ENCODE measurements at regions not wholly inside any gene's neighbourhood (a gene's known extent, or its start where the extent isn't known, plus 50 kb on each side); places are given as distances from the start of the nearest gene placed in this dataset.

DNA sequence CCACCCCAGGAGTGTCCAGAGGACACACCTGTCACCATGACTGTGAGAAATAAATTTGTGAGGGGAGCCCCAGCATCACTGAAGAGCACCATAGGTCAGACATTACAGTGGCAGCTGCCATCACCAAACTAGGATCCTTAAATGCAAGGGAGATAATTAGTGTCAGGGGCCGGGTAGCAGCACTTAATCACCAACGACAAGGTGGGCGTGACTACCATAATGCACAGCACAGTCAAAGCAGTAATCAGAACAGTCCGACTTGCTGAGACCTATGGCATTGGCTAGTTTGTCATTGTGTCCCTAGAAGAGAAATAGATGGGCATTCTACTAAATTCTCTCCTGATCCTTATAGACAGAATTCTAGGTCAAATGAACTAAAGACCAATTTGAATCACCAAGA, 856.7 kb upstream of the GOT2 start:
- TF ChIP-seq, protein P1, sequence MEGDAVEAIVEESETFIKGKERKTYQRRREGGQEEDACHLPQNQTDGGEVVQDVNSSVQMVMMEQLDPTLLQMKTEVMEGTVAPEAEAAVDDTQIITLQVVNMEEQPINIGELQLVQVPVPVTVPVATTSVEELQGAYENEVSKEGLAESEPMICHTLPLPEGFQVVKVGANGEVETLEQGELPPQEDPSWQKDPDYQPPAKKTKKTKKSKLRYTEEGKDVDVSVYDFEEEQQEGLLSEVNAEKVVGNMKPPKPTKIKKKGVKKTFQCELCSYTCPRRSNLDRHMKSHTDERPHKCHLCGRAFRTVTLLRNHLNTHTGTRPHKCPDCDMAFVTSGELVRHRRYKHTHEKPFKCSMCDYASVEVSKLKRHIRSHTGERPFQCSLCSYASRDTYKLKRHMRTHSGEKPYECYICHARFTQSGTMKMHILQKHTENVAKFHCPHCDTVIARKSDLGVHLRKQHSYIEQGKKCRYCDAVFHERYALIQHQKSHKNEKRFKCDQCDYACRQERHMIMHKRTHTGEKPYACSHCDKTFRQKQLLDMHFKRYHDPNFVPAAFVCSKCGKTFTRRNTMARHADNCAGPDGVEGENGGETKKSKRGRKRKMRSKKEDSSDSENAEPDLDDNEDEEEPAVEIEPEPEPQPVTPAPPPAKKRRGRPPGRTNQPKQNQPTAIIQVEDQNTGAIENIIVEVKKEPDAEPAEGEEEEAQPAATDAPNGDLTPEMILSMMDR (IDR thresholded peaks at IDR 0.05) = no peak
- TF ChIP-seq SIN3A (IDR thresholded peaks at IDR 0.05; ENCODE audit: borderline replicate concordance, insufficient read depth, low read depth, low read length) = no peak
- no peak for TF ChIP-seq TCF7L2 (IDR thresholded peaks at IDR 0.05; ENCODE audit: low read depth, low read length)
- TF ChIP-seq, protein P2, sequence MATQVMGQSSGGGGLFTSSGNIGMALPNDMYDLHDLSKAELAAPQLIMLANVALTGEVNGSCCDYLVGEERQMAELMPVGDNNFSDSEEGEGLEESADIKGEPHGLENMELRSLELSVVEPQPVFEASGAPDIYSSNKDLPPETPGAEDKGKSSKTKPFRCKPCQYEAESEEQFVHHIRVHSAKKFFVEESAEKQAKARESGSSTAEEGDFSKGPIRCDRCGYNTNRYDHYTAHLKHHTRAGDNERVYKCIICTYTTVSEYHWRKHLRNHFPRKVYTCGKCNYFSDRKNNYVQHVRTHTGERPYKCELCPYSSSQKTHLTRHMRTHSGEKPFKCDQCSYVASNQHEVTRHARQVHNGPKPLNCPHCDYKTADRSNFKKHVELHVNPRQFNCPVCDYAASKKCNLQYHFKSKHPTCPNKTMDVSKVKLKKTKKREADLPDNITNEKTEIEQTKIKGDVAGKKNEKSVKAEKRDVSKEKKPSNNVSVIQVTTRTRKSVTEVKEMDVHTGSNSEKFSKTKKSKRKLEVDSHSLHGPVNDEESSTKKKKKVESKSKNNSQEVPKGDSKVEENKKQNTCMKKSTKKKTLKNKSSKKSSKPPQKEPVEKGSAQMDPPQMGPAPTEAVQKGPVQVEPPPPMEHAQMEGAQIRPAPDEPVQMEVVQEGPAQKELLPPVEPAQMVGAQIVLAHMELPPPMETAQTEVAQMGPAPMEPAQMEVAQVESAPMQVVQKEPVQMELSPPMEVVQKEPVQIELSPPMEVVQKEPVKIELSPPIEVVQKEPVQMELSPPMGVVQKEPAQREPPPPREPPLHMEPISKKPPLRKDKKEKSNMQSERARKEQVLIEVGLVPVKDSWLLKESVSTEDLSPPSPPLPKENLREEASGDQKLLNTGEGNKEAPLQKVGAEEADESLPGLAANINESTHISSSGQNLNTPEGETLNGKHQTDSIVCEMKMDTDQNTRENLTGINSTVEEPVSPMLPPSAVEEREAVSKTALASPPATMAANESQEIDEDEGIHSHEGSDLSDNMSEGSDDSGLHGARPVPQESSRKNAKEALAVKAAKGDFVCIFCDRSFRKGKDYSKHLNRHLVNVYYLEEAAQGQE (IDR thresholded peaks at IDR 0.05; ENCODE audit: insufficient read depth in 1 of 2, low read depth in 2 of 2, low read length in 1 of 2) = no peak
- TF ChIP-seq POLR2AphosphoS5 (IDR thresholded peaks at IDR 0.05; ENCODE audit: low read depth, low read length) = no peak
- ChIA-PET CTCF (no interaction called here), POLR2A (no interaction called here)
- Histone ChIP-seq H3K27me3 (ENCODE audit: control insufficient read depth, insufficient read depth, low read length) (no peaks in the 10 kb centered on the region), H3K4me1 (ENCODE audit: control insufficient read depth, insufficient read depth, low read length) (no peaks in the 10 kb centered on the region), H3K4me3 (ENCODE audit: low read depth in 2 of 2, low read length in 2 of 2) (no peak overlapping the region), H3K36me3 (ENCODE audit: control insufficient read depth, insufficient read depth, low read length) (no peaks in the 10 kb centered on the region), H3K27ac (ENCODE audit: low read length) (no peak overlapping the region), H3K9me3 (ENCODE audit: control insufficient read depth, insufficient read depth, low read depth, low read length) (no peaks in the 10 kb centered on the region)
- no TSS peak for BruUV-seq (replicated peaks)
- no peak for DNase-seq (ENCODE audit: low read depth, low spot score)
- ATAC-seq = no peak
- intact Hi-C loops (cut with micrococcal nuclease; ENCODE audit: unreplicated experiment) (no loop called here), in situ Hi-C loops (cut with HindIII; ENCODE audit: low pct_unique_long_range_greater_than_20kb, low sequenced_read_pairs) (no loop called here)

DNA sequence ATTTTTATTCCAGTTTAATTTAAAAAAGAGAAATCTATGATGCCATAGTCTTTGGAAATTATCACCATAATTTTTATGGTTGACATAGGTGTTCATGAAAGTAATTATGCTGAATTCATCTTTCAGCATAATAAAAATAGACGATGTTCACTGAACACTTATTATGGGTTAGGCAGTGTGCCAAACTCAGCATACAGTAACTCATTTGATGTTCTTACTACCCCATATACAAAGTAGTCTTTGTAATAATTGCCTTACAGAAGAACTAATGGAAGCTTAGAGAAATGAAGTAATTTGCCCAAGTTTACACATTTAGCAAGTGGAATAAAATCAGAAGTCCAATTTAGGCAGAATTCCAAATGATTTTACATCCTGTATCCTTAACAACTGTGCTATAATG, 852.2 kb upstream of the GOT2 start:
- CTCF ChIA-PET = no interaction called here
- no peak overlapping the region for H3K27ac ChIP-seq (ENCODE audit: low read length)
- no peaks in the 10 kb centered on the region for H3K36me3 ChIP-seq (ENCODE audit: control insufficient read depth, insufficient read depth, low read length)
- H3K4me1 ChIP-seq (ENCODE audit: control insufficient read depth, insufficient read depth, low read length) = no peaks in the 10 kb centered on the region
- H3K4me3 ChIP-seq (ENCODE audit: low read depth in 2 of 2, low read length in 2 of 2) = no peak overlapping the region
- no TSS peak for BruUV-seq (replicated peaks)
- H3K27me3 ChIP-seq (ENCODE audit: control insufficient read depth, insufficient read depth, low read length) = no peaks in the 10 kb centered on the region
- in situ Hi-C loops (cut with HindIII; ENCODE audit: low pct_unique_long_range_greater_than_20kb, low sequenced_read_pairs) = no loop called here
- TF ChIP-seq SIN3A (IDR thresholded peaks at IDR 0.05; ENCODE audit: borderline replicate concordance, insufficient read depth, low read depth, low read length) (no peak), POLR2AphosphoS5 (IDR thresholded peaks at IDR 0.05; ENCODE audit: low read depth, low read length) (no peak), TCF7L2 (IDR thresholded peaks at IDR 0.05; ENCODE audit: low read depth, low read length) (no peak)
- TF ChIP-seq, protein P1 (IDR thresholded peaks at IDR 0.05) = no peak
- TF ChIP-seq, protein P2 (IDR thresholded peaks at IDR 0.05; ENCODE audit: insufficient read depth in 1 of 2, low read depth in 2 of 2, low read length in 1 of 2) = no peak
- ATAC-seq = no peak
- DNase-seq (ENCODE audit: low read depth, low spot score) = no peak
- POLR2A ChIA-PET = no interaction called here
- intact Hi-C loops (cut with micrococcal nuclease; ENCODE audit: unreplicated experiment) = no loop called here
- no peaks in the 10 kb centered on the region for H3K9me3 ChIP-seq (ENCODE audit: control insufficient read depth, insufficient read depth, low read depth, low read length)

All from Panc1 (cell line).